H1 (cell line): ENCODE measurements at regions not wholly inside any gene's neighbourhood (a gene's known extent, or its start where the extent isn't known, plus 50 kb on each side); places are given as distances from the start of the nearest gene placed in this dataset.

Experiments
- EP300 ChIP-seq, 2 experiments: IDR thresholded peaks; 1 replicate in 1 of 2; 2 replicates in 1 of 2; pipeline ENCODE4 v1.6.1; 2011 to 2012; ENCODE audit warnings: low read depth in 2 of 2, low read length in 2 of 2, mild to moderate bottlenecking in 2 of 2, borderline replicate concordance in 1 of 2, inconsistent platforms in 1 of 2, moderate library complexity in 1 of 2
- JUN ChIP-seq: IDR thresholded peaks from 2 replicates; pipeline ENCODE4 v1.6.1; 2011; ENCODE audit warnings: low read depth, mild to moderate bottlenecking, improper control_type of control experiment, low read length
- POLR2A ChIP-seq, 2 experiments: IDR thresholded peaks; 1 replicate in 1 of 2; 2 replicates in 1 of 2; pipeline ENCODE4 v1.6.1; 2011; ENCODE audit warnings: low read depth in 2 of 2, low read length in 2 of 2, mild to moderate bottlenecking in 2 of 2; ENCODE audit errors: control extremely low read depth in 1 of 2
- POLR2AphosphoS5 ChIP-seq: IDR thresholded peaks from 2 replicates; pipeline ENCODE4 v1.6.1; 2011; ENCODE audit warnings: low read depth, low read length
- SP1 ChIP-seq: IDR thresholded peaks from 2 replicates; pipeline ENCODE4 v1.6.1; 2011; ENCODE audit warnings: low read depth, low read length

DNA sequence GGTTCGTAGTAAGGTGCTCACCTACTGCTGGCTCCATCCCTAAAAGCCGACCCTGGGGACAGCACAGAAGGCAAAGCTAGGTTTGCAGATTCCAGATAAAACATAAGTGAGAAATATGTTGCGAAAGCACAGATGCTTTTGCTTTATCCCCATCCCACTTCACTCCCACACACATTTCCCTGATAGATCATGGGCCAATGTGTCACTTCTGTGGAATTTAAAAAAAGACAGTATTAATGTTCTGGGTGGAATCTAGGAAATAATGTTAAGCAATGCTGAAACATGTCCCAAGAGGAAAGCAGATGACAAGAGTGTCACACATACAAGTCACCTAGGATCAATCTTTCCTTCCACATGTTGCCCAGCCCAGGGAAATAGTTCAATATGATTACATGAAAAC lies 661.0 kb upstream of the MIR17HG start:
- TF ChIP-seq POLR2AphosphoS5 (no peak), POLR2A (IDR thresholded peaks at IDR 0.05; ENCODE audit: control extremely low read depth in 1 of 2, low read depth in 2 of 2, low read length in 2 of 2) (no peak), EP300 (IDR thresholded peaks at IDR 0.05; ENCODE audit: borderline replicate concordance in 1 of 2, low read depth in 2 of 2, low read length in 2 of 2) (no peak), SP1 (no peak), JUN (no peak)
